BE2C (cell line): ENCODE measurements at regions not wholly inside any gene's neighbourhood (a gene's known extent, or its start where the extent isn't known, plus 50 kb on each side); places are given as distances from the start of the nearest gene placed in this dataset.
"Not testable (repeated sequence)": the region's sequence is repeated elsewhere in the genome, so short reads cannot be mapped to it uniquely, and the experiment has no call there.

ENCODE experiments used
- DNase-seq: peaks from one replicate; pipeline ENCODE4 v3.0.0-alpha.2; 2020
- H3K27me3 ChIP-seq: fragments of 250-450 bp; sonication (Bioruptor Pico); 2 replicates; pipeline ENCODE4 v1.5.1; 2020; ENCODE audit warnings: mild to moderate bottlenecking
- H3K36me3 ChIP-seq: fragments of 250-450 bp; sonication (Bioruptor Pico); 2 replicates; pipeline ENCODE4 v1.5.1; 2020; ENCODE audit warnings: mild to moderate bottlenecking
- H3K4me1 ChIP-seq: fragments of 250-450 bp; sonication (Bioruptor Pico); 2 replicates; pipeline ENCODE4 v1.5.1; 2020
- H3K4me3 ChIP-seq: 2 replicates; pipeline ENCODE4 v1.5.1; 2011; ENCODE audit warnings: low read depth, low read length
- H3K9me3 ChIP-seq: fragments of 250-450 bp; sonication (Bioruptor Pico); 2 replicates; pipeline ENCODE4 v1.5.1; 2020
- TF ChIP-seq, protein P1 (sequence below): IDR thresholded peaks from 2 replicates; pipeline ENCODE4 v1.5.1; 2012; ENCODE audit warnings: mild to moderate bottlenecking, low read depth, low read length

- Histone ChIP-seq H3K36me3 (no peaks in the 10 kb centered on the region), H3K4me1 (peaks cover 29% of the 10 kb centered on the region), H3K4me3 (no peak overlapping the region), H3K27me3 (no peaks in the 10 kb centered on the region), H3K9me3 (no peaks in the 10 kb centered on the region)
- no peak for DNase-seq
- TF ChIP-seq, protein P1, sequence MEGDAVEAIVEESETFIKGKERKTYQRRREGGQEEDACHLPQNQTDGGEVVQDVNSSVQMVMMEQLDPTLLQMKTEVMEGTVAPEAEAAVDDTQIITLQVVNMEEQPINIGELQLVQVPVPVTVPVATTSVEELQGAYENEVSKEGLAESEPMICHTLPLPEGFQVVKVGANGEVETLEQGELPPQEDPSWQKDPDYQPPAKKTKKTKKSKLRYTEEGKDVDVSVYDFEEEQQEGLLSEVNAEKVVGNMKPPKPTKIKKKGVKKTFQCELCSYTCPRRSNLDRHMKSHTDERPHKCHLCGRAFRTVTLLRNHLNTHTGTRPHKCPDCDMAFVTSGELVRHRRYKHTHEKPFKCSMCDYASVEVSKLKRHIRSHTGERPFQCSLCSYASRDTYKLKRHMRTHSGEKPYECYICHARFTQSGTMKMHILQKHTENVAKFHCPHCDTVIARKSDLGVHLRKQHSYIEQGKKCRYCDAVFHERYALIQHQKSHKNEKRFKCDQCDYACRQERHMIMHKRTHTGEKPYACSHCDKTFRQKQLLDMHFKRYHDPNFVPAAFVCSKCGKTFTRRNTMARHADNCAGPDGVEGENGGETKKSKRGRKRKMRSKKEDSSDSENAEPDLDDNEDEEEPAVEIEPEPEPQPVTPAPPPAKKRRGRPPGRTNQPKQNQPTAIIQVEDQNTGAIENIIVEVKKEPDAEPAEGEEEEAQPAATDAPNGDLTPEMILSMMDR: no peak
These were observed 86.2 kb upstream of the ZBTB18 start for GRCh38 chr1:243964915-243965314.

GRCh38 chr1:243963571-243963970 lies 87.5 kb upstream of the ZBTB18 start:
- TF ChIP-seq, protein P1: no peak
- DNase-seq: no peak
- Histone ChIP-seq H3K27me3 (no peaks in the 10 kb centered on the region), H3K9me3 (no peaks in the 10 kb centered on the region), H3K4me1 (peaks cover 17% of the 10 kb centered on the region), H3K4me3 (no peak overlapping the region), H3K36me3 (no peaks in the 10 kb centered on the region)

- TF ChIP-seq, protein P1: no peak
- DNase-seq: no peak
These were observed 88.5 kb upstream of the ZBTB18 start for GRCh38 chr1:243962541-243962940.

DNA sequence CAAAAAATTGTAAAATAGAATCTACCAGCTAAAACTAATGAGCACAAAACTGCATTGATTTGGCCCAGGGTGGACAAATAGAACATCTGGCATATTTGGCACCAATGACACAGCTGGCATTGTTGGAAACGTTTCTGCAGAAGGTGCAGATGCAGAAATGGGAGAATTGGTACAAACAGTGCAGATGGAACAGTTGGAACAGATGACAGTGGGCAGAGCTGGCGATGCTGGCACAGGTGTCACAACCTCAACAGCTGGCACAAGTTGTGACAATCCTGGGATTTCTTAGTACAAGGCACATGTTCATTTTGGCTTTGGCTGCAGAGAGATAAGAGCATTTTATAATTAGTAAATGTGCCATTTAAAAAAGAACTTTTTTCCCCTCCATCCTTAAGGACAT lies 91.1 kb upstream of the ZBTB18 start:
- peaks cover 6% of the 10 kb centered on the region for H3K4me1 ChIP-seq
- no peaks in the 10 kb centered on the region for H3K27me3 ChIP-seq
- no peak overlapping the region for H3K4me3 ChIP-seq
- no peak for DNase-seq
- H3K9me3 ChIP-seq: no peaks in the 10 kb centered on the region
- H3K36me3 ChIP-seq: no peaks in the 10 kb centered on the region
- TF ChIP-seq, protein P1: no peak

More at GRCh38 chr1:243962541-243962940, 88.5 kb upstream of the ZBTB18 start:
- no peaks in the 10 kb centered on the region for H3K36me3 ChIP-seq
- H3K9me3 ChIP-seq: no peaks in the 10 kb centered on the region
- H3K4me1 ChIP-seq: peaks cover 9% of the 10 kb centered on the region
- H3K4me3 ChIP-seq: no peak overlapping the region
- no peaks in the 10 kb centered on the region for H3K27me3 ChIP-seq

DNA sequence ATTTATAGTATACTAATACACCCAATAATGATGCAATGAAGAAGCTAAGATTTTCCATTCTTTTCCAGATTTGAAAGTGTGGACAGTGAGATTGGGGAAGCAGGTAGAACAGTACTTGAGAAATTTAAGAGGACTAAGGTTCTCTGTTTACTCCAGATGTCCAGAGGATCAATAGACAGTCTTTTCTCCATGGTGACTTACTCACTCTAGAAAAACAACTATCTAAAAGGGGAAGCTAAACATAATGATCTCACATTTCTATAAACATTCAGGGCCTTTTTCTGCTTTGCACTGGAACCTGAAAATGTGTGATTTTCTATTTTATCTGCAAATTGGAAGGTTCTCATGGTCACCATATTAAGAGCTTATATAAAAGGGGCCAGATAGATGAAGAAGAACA lies 93.9 kb upstream of the ZBTB18 start:
- no peak for DNase-seq
- TF ChIP-seq, protein P1: no peak
- H3K9me3 ChIP-seq: no peaks in the 10 kb centered on the region
- H3K4me1 ChIP-seq: peaks cover 6% of the 10 kb centered on the region; the same call in 1 of the 2 replicates
- H3K4me3 ChIP-seq: no peak overlapping the region
- no peaks in the 10 kb centered on the region for H3K36me3 ChIP-seq
- H3K27me3 ChIP-seq: no peaks in the 10 kb centered on the region

DNA sequence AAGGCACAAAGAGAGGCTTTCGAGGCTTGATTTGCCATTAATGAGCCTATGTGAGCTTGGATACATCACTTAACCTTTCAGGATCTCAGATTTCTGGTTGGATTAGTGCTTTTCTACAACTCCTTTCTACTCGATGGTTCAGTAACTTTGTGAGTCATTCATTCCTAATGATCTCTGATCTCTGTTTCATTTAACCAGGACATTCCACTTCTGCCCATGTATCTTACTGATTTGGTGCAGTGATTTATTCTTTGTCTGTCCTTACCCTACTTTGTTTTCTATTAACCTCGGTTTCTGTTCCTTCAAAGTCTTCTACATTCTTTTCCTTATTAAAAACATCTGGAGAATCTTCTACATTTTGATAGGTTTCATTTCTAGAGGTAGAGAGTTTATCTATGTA lies 94.6 kb upstream of the ZBTB18 start:
- Histone ChIP-seq H3K4me3 (no peak overlapping the region), H3K4me1 (peaks cover 3% of the 10 kb centered on the region; the same call in 1 of the 2 replicates), H3K27me3 (no peaks in the 10 kb centered on the region), H3K9me3 (no peaks in the 10 kb centered on the region), H3K36me3 (no peaks in the 10 kb centered on the region)
- TF ChIP-seq, protein P1: no peak
- DNase-seq: no peak

GRCh38 chr1:243951207-243951606 lies 99.9 kb upstream of the ZBTB18 start:
- not testable (repeated sequence) for H3K4me3 ChIP-seq

More at GRCh38 chr1:243951207-243951606, 99.9 kb upstream of the ZBTB18 start:
- H3K27me3 ChIP-seq, H3K4me1 ChIP-seq, DNase-seq, H3K36me3 ChIP-seq, H3K9me3 ChIP-seq: not testable (repeated sequence)
